ENCODE measurements at regions not wholly inside any gene's neighbourhood (a gene's known extent, or its start where the extent isn't known, plus 50 kb on each side); places are given as distances from the start of the nearest gene placed in this dataset.

- no peak overlapping the region for H2BK12ac ChIP-seq (ENCODE audit: low read depth, low read length)
- H2BK20ac ChIP-seq (ENCODE audit: low read length) = no peak overlapping the region
- H3K9ac ChIP-seq (replicated peaks in 1 of 4; ENCODE audit: extremely low read depth in 1 of 4, low read depth in 3 of 4, low read length in 3 of 4) = no peak overlapping the region
- ChIA-PET CTCF (ENCODE audit: partially characterized antibody) (no interaction called here), POLR2A (ENCODE audit: partially characterized antibody) (no interaction called here)
- no peaks in the 10 kb centered on the region for H3K36me3 ChIP-seq (ENCODE audit: control insufficient read depth in 2 of 4, insufficient read depth in 4 of 4, low read length in 3 of 4)
- no peak overlapping the region for H2BK120ac ChIP-seq (replicated peaks; ENCODE audit: low read depth, low read length)
- H2BK5ac ChIP-seq (ENCODE audit: low read depth, low read length) = no peak overlapping the region
- H3K23me2 ChIP-seq (ENCODE audit: low read depth, low read length) = no peaks in the 10 kb centered on the region
- H3K4me2 ChIP-seq (ENCODE audit: insufficient read depth in 1 of 2, low read depth in 2 of 2, low read length in 2 of 2) = no peak overlapping the region
- H3K79me2 ChIP-seq (ENCODE audit: control insufficient read depth in 1 of 2, insufficient read depth in 2 of 2, low read length in 2 of 2) = no peaks in the 10 kb centered on the region
- DNase-seq (ENCODE audit: low read depth in 1 of 2, low spot score in 2 of 2) (no peak), FAIRE-seq (no peak)
- no peaks in the 10 kb centered on the region for H3K79me1 ChIP-seq (ENCODE audit: low read depth, low read length)
- no peak overlapping the region for H3K4me3 ChIP-seq (ENCODE audit: extremely low read depth in 1 of 4, insufficient read depth in 2 of 4, low read depth in 3 of 4, low read length in 4 of 4)
- 84% methylated on average over 3 of the region's 3 CpGs; no CpG with 5 or more reads in 1 of the 2 experiments for WGBS, 2 experiments (ENCODE audit: extremely low coverage in 1 of 2, insufficient coverage in 1 of 2, insufficient read length in 1 of 2, insufficient replicate concordance in 2 of 2, low coverage in 1 of 2, low lambda C conversion rate in 2 of 2, missing lambda C conversion rate in 1 of 2)
- H3K4ac ChIP-seq (replicated peaks; ENCODE audit: insufficient read length, low read depth, low read length) = no peak overlapping the region
- no peak overlapping the region for H2BK15ac ChIP-seq (ENCODE audit: low read length)
- no peak overlapping the region for H4K8ac ChIP-seq (ENCODE audit: extremely low read depth, insufficient read depth, low read length)
- no peak overlapping the region for H3K23ac ChIP-seq (ENCODE audit: insufficient read length)
- H3K9me3 ChIP-seq (ENCODE audit: insufficient read depth in 2 of 2, low read depth in 1 of 2, low read length in 1 of 2) = no peaks in the 10 kb centered on the region
- H4K91ac ChIP-seq (replicated peaks; ENCODE audit: insufficient read length, low read length) = no peak overlapping the region
- no peak overlapping the region for H3K56ac ChIP-seq (replicated peaks; ENCODE audit: insufficient read length, low read depth, low read length)
- H3K18ac ChIP-seq (ENCODE audit: extremely low read depth, low read length) = no peak overlapping the region
- H2AK5ac ChIP-seq (ENCODE audit: low read depth, low read length) = no peak overlapping the region
- 0 out of 2 replicates have a peak overlapping the region, but pooled peaks have one; percentile 39 for H2AFZ ChIP-seq (ENCODE audit: low read length)
- no peak overlapping the region for H4K5ac ChIP-seq (ENCODE audit: insufficient read length, low read depth, low read length)
- peaks cover 0 to 10% (median 4%) of the 10 kb centered on the region in 4 experiments; a peak in 4 of 7 replicates for H3K4me1 ChIP-seq (replicated peaks in 1 of 4; ENCODE audit: control insufficient read depth in 3 of 4, insufficient read depth in 4 of 4, low read length in 3 of 4)
- H3K27me3 ChIP-seq (replicated peaks in 1 of 4; ENCODE audit: control insufficient read depth in 3 of 4, extremely low read depth in 1 of 4, insufficient read depth in 3 of 4, low read length in 3 of 4) = no peaks in the 10 kb centered on the region
- H3K27ac ChIP-seq (ENCODE audit: low read depth, low read length) = no peak overlapping the region
- no peaks in the 10 kb centered on the region for H4K20me1 ChIP-seq (replicated peaks in 1 of 2; ENCODE audit: control insufficient read depth in 1 of 2, insufficient read depth in 2 of 2, low read length in 2 of 2)
- H3K14ac ChIP-seq (ENCODE audit: insufficient read length) = no peak overlapping the region
- TF ChIP-seq BACH1 (IDR thresholded peaks at IDR 0.05; ENCODE audit: low read length) = no peak
- no peak for TF ChIP-seq RBBP5 (IDR thresholded peaks at IDR 0.05; ENCODE audit: borderline replicate concordance, low read depth, low read length)
- no peak for TF ChIP-seq BCL11A (IDR thresholded peaks at IDR 0.05; ENCODE audit: low read depth in 2 of 2, low read length in 2 of 2)
- TF ChIP-seq KDM5A (IDR thresholded peaks at IDR 0.05; ENCODE audit: low read length) = no peak
- TF ChIP-seq RAD21 (IDR thresholded peaks at IDR 0.05 in 1 of 2, conservative IDR thresholded peaks at IDR 0.05 in 1 of 2; ENCODE audit: low read depth in 2 of 2, low read length in 2 of 2) = no peak
- no peak for TF ChIP-seq EGR1 (IDR thresholded peaks at IDR 0.05; ENCODE audit: borderline replicate concordance, low read depth, low read length)
- no peak for TF ChIP-seq EZH2 (IDR thresholded peaks at IDR 0.05; ENCODE audit: low read depth, low read length, severe bottlenecking)
- TF ChIP-seq ASH2L (IDR thresholded peaks at IDR 0.05; ENCODE audit: low read length) = no peak
- TF ChIP-seq USF2 (IDR thresholded peaks at IDR 0.05; ENCODE audit: low read length) = no peak
- no peak for TF ChIP-seq BRCA1 (IDR thresholded peaks at IDR 0.05; ENCODE audit: low read depth, low read length)
- no peak for TF ChIP-seq NANOG (IDR thresholded peaks at IDR 0.05; ENCODE audit: insufficient read depth, low read depth, low read length, poor library complexity, severe bottlenecking)
- no peak for TF ChIP-seq SUZ12 (IDR thresholded peaks at IDR 0.05; ENCODE audit: low read length)
- no peak for TF ChIP-seq MAX (IDR thresholded peaks at IDR 0.05)
- TF ChIP-seq TAF1 (IDR thresholded peaks at IDR 0.05; ENCODE audit: low read depth, low read length) = no peak
Measured at GRCh38 chr5:169422087-169422486, 121.1 kb upstream of the SLIT3 start.

All from H1 (cell line).